GM23338 (cell line): ENCODE measurements at regions not wholly inside any gene's neighbourhood (a gene's known extent, or its start where the extent isn't known, plus 50 kb on each side); places are given as distances from the start of the nearest gene placed in this dataset.

Experiments used
- EZH2 ChIP-seq: fragments of 200-600 bp; sonication (generic); IDR thresholded peaks from one replicate; pipeline ENCODE4 v1.8.0; 2017; ENCODE audit warnings: antibody characterized with exemption, mild to moderate bottlenecking, low read depth; ENCODE audit not compliant: unreplicated experiment
- EZH2phosphoT487 ChIP-seq: fragments of 200-600 bp; sonication (generic); IDR thresholded peaks from one replicate; pipeline ENCODE4 v1.8.1; 2018; ENCODE audit warnings: antibody characterized with exemption; ENCODE audit not compliant: unreplicated experiment
- STAT1 ChIP-seq: IDR thresholded peaks from one replicate; pipeline ENCODE4 v1.6.1; 2016; ENCODE audit warnings: antibody characterized with exemption; ENCODE audit not compliant: unreplicated experiment
- ZNF114 ChIP-seq: fragments of 250-450 bp; sonication (Bioruptor Pico); IDR thresholded peaks from 2 replicates; pipeline ENCODE4 v1.5.0; 2020; ENCODE audit warnings: mild to moderate bottlenecking, moderate library complexity
- TF ChIP-seq, protein P1 (sequence below): fragments of 250-450 bp; sonication (Bioruptor Pico); IDR thresholded peaks from 2 replicates; pipeline ENCODE4 v1.5.0; 2020; ENCODE audit warnings: mild to moderate bottlenecking, moderate library complexity
- TF ChIP-seq, protein P2 (sequence below): IDR thresholded peaks from one replicate; pipeline ENCODE4 v1.6.1; 2018; ENCODE audit warnings: antibody characterized with exemption; ENCODE audit not compliant: unreplicated experiment

GRCh38 chr4:23245203-23245832 is 552.6 kb downstream of the GBA3 start (continued):
- TF ChIP-seq, protein P1, sequence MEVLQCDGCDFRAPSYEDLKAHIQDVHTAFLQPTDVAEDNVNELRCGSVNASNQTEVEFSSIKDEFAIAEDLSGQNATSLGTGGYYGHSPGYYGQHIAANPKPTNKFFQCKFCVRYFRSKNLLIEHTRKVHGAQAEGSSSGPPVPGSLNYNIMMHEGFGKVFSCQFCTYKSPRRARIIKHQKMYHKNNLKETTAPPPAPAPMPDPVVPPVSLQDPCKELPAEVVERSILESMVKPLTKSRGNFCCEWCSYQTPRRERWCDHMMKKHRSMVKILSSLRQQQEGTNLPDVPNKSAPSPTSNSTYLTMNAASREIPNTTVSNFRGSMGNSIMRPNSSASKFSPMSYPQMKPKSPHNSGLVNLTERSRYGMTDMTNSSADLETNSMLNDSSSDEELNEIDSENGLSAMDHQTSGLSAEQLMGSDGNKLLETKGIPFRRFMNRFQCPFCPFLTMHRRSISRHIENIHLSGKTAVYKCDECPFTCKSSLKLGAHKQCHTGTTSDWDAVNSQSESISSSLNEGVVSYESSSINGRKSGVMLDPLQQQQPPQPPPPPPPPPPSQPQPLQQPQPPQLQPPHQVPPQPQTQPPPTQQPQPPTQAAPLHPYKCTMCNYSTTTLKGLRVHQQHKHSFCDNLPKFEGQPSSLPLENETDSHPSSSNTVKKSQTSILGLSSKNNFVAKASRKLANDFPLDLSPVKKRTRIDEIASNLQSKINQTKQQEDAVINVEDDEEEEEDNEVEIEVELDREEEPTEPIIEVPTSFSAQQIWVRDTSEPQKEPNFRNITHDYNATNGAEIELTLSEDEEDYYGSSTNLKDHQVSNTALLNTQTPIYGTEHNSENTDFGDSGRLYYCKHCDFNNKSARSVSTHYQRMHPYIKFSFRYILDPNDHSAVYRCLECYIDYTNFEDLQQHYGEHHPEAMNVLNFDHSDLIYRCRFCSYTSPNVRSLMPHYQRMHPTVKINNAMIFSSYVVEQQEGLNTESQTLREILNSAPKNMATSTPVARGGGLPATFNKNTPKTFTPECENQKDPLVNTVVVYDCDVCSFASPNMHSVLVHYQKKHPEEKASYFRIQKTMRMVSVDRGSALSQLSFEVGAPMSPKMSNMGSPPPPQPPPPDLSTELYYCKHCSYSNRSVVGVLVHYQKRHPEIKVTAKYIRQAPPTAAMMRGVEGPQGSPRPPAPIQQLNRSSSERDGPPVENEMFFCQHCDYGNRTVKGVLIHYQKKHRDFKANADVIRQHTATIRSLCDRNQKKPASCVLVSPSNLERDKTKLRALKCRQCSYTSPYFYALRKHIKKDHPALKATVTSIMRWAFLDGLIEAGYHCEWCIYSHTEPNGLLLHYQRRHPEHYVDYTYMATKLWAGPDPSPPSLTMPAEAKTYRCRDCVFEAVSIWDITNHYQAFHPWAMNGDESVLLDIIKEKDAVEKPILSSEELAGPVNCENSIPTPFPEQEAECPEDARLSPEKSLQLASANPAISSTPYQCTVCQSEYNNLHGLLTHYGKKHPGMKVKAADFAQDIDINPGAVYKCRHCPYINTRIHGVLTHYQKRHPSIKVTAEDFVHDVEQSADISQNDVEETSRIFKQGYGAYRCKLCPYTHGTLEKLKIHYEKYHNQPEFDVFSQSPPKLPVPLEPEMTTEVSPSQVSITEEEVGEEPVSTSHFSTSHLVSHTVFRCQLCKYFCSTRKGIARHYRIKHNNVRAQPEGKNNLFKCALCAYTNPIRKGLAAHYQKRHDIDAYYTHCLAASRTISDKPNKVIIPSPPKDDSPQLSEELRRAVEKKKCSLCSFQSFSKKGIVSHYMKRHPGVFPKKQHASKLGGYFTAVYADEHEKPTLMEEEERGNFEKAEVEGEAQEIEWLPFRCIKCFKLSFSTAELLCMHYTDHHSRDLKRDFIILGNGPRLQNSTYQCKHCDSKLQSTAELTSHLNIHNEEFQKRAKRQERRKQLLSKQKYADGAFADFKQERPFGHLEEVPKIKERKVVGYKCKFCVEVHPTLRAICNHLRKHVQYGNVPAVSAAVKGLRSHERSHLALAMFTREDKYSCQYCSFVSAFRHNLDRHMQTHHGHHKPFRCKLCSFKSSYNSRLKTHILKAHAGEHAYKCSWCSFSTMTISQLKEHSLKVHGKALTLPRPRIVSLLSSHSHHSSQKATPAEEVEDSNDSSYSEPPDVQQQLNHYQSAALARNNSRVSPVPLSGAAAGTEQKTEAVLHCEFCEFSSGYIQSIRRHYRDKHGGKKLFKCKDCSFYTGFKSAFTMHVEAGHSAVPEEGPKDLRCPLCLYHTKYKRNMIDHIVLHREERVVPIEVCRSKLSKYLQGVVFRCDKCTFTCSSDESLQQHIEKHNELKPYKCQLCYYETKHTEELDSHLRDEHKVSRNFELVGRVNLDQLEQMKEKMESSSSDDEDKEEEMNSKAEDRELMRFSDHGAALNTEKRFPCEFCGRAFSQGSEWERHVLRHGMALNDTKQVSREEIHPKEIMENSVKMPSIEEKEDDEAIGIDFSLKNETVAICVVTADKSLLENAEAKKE (CRISPR knock-in tag), result no peak
- TF ChIP-seq, protein P2, sequence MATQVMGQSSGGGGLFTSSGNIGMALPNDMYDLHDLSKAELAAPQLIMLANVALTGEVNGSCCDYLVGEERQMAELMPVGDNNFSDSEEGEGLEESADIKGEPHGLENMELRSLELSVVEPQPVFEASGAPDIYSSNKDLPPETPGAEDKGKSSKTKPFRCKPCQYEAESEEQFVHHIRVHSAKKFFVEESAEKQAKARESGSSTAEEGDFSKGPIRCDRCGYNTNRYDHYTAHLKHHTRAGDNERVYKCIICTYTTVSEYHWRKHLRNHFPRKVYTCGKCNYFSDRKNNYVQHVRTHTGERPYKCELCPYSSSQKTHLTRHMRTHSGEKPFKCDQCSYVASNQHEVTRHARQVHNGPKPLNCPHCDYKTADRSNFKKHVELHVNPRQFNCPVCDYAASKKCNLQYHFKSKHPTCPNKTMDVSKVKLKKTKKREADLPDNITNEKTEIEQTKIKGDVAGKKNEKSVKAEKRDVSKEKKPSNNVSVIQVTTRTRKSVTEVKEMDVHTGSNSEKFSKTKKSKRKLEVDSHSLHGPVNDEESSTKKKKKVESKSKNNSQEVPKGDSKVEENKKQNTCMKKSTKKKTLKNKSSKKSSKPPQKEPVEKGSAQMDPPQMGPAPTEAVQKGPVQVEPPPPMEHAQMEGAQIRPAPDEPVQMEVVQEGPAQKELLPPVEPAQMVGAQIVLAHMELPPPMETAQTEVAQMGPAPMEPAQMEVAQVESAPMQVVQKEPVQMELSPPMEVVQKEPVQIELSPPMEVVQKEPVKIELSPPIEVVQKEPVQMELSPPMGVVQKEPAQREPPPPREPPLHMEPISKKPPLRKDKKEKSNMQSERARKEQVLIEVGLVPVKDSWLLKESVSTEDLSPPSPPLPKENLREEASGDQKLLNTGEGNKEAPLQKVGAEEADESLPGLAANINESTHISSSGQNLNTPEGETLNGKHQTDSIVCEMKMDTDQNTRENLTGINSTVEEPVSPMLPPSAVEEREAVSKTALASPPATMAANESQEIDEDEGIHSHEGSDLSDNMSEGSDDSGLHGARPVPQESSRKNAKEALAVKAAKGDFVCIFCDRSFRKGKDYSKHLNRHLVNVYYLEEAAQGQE, result no peak
- no peak for TF ChIP-seq STAT1
- no peak for TF ChIP-seq EZH2
- TF ChIP-seq EZH2phosphoT487, result no peak
- no peak for TF ChIP-seq ZNF114 (CRISPR knock-in tag)
